ENCODE measurements at regions not wholly inside any gene's neighbourhood (a gene's known extent, or its start where the extent isn't known, plus 50 kb on each side); places are given as distances from the start of the nearest gene placed in this dataset.

- intact Hi-C loops (cut with micrococcal nuclease) = no loop called here
- Histone ChIP-seq H3K36me3 (ENCODE audit: control insufficient read depth in 2 of 2, extremely low read depth in 1 of 2, insufficient read depth in 2 of 2, low read length in 2 of 2) (no peaks in the 10 kb centered on the region), H2AFZ (ENCODE audit: low read depth, low read length) (no peak overlapping the region), H3K9ac (replicated peaks; ENCODE audit: extremely low read depth, insufficient read depth, low read length) (no peak overlapping the region), H3K4me2 (ENCODE audit: insufficient read depth, low read length) (no peak overlapping the region), H3K9me1 (replicated peaks; ENCODE audit: control insufficient read depth, extremely low read depth, insufficient read depth, low read length) (no peaks in the 10 kb centered on the region), H3K9me3 (replicated peaks; ENCODE audit: control insufficient read depth, insufficient read depth, low read length) (no peaks in the 10 kb centered on the region), H4K20me1 (replicated peaks; ENCODE audit: control insufficient read depth, extremely low read depth, insufficient read depth, low read length) (no peaks in the 10 kb centered on the region), H3K4me1 (ENCODE audit: control insufficient read depth, extremely low read depth, insufficient read depth, low read length) (peaks cover 15% of the 10 kb centered on the region), H3K4me3 (replicated peaks in 1 of 3; ENCODE audit: insufficient read depth in 1 of 3, low read depth in 1 of 3, low read length in 3 of 3) (no peak overlapping the region), H3K79me2 (ENCODE audit: control insufficient read depth, insufficient read depth, low read length) (no peaks in the 10 kb centered on the region), H3K27me3 (ENCODE audit: control insufficient read depth in 2 of 2, insufficient read depth in 2 of 2, low read length in 2 of 2) (no peaks in the 10 kb centered on the region), H3K27ac (ENCODE audit: insufficient read depth, low read depth, low read length) (no peak overlapping the region)
- BruUV-seq (replicated peaks) = no TSS peak
- TF ChIP-seq MYC (IDR thresholded peaks at IDR 0.05; ENCODE audit: low read depth, low read length) (no peak), POLR2AphosphoS5 (IDR thresholded peaks at IDR 0.05; ENCODE audit: insufficient read depth, low read depth, low read length) (no peak), FOS (IDR thresholded peaks at IDR 0.05; ENCODE audit: borderline replicate concordance, insufficient read depth, low read length) (no peak), CTCF (IDR thresholded peaks at IDR 0.05; ENCODE audit: extremely low read depth in 1 of 2, insufficient read depth in 1 of 2, low read depth in 1 of 2, low read length in 2 of 2) (no peak), POLR2A (IDR thresholded peaks at IDR 0.05; ENCODE audit: low read depth, low read length) (no peak), GATA2 (IDR thresholded peaks at IDR 0.05; ENCODE audit: insufficient read depth, insufficient read length, low read depth, low read length) (no peak), JUN (IDR thresholded peaks at IDR 0.05; ENCODE audit: borderline replicate concordance, insufficient read depth, insufficient read length, low read depth) (no peak), EZH2 (IDR thresholded peaks at IDR 0.05; ENCODE audit: borderline replicate concordance, low read depth, low read length, severe bottlenecking) (no peak)
- TF ChIP-seq, protein P1, sequence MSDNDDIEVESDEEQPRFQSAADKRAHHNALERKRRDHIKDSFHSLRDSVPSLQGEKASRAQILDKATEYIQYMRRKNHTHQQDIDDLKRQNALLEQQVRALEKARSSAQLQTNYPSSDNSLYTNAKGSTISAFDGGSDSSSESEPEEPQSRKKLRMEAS (IDR thresholded peaks at IDR 0.05; ENCODE audit: insufficient read depth, insufficient read length) = no peak
- FAIRE-seq = no peak
- ChIA-PET POLR2A (interaction anchor here (0.6 kb wide), 1 partner anchor 42 kb away, joined by 3 read pairs; no protein-coding TSS in a partner anchor), CTCF (interaction anchor here (0.7 to 3.1 kb wide), 6 partner anchors 9 to 968 kb away, joined by 3 to 11 read pairs (median 3); no protein-coding TSS in a partner anchor)
- DNase-seq (ENCODE audit: low read depth, low spot score) = no peak
- dilution Hi-C loops (cut with MboI; ENCODE audit: extremely low pct_ligation_motif_present, low sequenced_read_pairs) = no loop called here
Measured at GRCh38 chr9:14396171-14396570, 82.2 kb upstream of the NFIB start.
